ENCODE measurements at regions not wholly inside any gene's neighbourhood (a gene's known extent, or its start where the extent isn't known, plus 50 kb on each side); places are given as distances from the start of the nearest gene placed in this dataset.
"Not testable (repeated sequence)": the region's sequence is repeated elsewhere in the genome, so short reads cannot be mapped to it uniquely, and the experiment has no call there.

DNA sequence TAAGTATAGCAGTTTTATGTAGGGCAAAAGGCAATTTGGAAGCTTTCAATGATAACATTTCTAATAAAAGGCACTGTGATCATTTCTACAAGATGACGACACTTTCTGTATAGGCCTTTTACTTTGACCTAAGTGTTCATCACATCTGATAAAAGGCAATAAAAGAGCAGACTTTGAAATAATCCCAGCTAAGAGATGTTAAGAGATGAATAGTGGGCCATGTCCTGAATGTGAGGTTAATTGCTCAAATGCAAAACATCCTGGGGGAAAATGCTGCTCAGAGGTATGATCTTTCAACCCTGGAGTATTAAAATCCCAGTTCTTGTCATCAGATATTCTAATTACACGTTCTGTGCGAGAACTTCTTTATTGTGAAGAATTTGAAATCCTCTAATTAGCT lies 677.6 kb downstream of the SOCS6 start:
- DNase-seq: no peak

DNA sequence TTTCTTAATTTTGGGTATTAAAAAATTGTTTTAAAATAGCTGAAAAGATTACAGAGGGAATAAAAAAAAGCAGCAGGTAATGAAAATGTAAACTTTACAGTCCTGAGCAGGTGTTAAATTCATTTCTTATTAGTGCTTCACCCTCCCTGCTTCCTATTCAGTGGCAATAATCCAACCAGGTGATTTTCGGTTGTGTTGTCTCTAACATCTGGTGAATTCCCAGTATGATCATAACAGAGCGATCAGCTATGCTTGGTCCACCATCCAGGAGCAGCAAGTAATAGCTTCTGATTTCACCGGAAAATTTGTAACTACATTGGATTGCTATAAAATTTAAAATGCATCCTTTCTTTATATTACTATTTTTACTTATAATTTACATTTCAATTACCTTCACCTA lies 673.1 kb downstream of the SOCS6 start:
- DNase-seq: no peak

DNA sequence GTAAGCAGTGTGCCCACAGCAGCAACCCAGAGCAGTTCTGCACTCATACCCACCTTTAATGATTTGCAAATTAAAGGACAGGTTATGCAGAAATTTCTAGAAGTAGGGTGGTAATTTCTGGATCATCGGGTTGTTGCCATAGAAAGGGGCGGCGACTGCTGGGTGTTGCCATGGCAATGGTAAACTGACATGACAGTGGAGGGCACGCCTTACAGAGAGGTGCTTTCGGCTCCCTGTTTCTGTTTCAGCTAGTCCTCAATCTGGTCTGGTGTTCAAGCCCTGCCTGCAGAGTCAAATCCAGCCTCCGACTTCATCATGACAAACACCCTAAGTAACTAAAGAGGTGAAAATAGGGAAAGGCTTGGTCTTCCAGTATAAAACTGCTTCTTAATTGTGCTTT lies 667.7 kb downstream of the SOCS6 start:
- no peak for DNase-seq

DNA sequence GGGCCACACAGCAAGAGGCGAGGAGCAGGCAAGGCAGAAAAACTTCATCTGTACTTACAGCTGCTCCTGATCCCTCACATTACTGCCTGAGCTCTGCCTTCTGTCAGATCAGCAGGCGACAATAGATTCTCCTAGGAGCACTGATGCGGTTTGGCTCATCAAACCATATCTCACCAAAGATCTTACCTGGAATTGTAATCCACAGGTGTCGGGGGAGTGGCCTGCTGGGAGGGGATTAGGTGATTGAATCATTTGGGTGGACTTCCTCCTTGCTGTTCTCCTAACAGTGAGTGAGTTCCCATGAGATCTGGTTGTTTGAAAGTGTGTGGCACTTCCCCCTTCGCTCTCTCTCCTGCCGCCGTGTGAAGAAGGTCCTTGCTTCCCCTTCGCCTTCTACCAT lies 647.3 kb downstream of the SOCS6 start:
- DNase-seq: no peak

DNA sequence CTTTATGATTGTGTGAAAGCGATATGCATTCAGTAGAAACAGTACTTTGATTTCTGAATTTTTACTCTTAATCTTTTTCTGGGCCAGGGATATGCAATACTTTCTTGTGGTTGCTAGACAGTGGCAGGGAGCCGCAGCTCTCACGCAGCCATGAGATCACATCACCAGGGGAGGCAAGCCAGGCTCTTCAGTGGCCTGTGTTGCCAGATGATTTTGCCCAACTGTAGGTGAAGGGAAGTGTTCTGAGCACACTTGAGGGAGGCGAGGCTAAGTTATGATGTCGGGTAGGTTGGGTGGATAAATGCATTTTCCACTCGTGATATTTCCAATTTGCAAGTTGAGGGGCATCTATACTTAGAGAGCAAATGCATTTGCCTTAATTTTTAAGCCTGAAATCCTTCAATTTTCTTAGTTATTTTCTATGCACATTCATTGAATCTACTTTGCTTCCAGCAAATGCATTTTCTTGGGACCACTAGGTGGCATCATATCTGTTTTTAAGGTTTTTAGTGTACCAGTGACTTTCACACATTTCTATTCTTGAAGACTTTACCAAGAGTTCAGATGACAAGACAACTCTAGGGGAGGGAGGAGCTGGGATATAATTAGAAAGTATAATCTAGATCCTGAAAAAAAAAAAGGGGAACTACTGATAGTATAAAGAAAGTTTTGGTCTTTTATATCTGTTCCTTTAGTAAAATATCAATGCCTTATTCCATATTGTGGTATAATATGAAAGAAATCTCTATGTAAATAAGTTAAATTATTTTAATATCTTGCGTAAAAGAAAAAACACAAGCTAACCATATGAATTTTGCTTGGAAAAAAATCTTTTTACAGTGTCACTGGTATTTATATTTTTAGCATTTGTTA lies 643.3 kb downstream of the SOCS6 start:
- peak in 1 of 2 experiments; percentile 27 for DNase-seq

DNA sequence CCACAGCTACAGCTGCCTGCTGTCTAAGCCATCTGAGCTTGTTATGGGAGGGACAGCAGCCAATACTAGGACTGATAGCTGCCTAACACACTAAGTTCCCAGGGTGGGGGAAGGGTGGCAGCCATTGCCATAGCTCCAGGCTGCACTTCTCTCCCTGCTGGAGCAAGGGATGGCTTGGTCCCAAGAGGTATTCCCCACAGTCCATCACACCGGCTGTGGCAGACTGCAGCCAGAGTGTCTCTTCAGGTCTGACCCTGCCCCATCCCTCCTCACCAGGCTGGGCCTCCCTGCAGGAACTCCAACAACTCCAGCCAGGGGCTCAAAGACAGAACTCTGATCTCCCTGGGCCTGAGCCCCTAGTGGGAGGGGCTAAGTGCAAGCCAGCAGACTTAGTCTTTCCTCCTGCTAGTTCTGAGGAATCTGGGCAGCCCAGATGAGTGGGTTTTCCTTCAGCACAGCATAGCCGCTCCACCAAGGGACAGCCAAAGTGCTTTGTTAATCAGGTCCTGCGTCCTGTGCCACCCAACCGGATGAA lies 632.1 kb downstream of the SOCS6 start:
- no peak for DNase-seq

DNA sequence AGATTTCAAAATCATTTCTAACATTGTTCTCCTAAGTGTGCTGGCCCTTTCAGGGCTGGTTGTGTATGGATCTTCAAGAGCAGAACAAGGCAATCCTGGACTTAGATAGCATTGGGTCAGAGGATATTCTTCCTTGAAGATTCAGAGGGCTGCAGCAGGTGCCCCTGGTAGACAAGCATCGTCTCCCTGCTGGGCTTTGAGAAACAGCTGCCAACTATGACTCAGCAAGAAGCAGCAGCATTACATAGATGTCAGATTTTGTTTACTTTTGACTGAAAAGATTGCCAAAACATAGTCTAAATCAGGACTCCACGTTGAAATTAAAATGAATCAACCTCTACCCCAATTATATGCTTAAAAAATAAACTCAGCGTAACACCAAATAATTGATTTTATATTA lies 618.8 kb downstream of the SOCS6 start:
- no peak for DNase-seq

DNA sequence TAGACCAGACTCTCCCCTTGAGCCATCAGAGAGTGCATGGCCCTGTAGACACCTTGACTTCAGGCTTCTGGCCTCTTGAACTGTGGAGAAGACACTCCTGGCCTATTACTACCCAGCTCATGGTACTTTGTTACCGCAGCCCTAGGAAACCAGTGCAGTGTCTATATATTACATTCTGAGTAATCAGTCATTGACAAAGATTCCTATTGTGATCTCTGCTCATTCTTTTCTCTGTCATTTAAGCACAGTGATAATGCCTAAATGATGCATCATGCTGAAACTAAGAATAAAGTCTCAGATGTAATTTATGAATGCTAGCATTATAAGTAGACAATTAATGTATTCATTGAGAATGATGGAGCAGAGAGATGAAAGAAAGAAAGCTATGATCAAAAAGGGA lies 603.5 kb downstream of the SOCS6 start:
- DNase-seq: no peak

DNA sequence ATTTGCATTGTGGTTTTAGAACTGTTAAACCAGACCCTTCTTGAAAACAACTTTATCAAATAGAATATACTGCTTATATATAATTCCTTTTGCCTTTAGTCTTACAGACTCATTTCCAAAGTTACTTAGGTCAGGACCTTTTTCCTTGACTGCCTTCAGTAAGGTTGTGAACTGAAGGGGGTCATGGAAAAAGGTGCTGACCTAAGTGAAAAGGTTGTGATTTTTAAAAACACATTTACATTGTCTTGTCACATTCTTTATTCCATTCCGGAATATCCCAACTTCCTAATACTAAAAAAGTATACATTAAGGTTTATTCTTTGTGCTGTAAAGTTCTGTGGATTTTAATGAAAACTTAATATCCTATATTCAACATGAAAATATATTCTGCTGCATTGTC lies 581.4 kb downstream of the SOCS6 start:
- DNase-seq: no peak

DNA sequence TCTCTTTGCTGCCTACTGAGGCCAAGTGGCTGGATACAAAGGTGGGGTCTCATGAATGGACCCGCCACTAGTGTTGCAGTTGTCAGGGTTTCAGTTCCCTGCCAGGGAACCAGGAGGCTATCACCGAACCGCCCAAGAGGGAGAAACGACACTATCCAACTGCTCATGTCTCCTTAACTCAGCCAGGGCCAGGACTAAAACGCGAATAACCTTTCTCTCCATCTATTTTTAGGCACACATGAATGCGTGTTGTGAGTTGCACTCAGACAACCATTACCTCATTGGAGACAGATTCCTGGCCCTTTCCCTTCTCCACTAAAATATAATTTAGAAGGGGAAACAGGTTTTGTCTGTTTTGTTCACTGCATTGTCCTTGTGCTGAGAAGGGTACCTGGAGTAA lies 559.5 kb downstream of the SOCS6 start:
- DNase-seq: no peak

DNA sequence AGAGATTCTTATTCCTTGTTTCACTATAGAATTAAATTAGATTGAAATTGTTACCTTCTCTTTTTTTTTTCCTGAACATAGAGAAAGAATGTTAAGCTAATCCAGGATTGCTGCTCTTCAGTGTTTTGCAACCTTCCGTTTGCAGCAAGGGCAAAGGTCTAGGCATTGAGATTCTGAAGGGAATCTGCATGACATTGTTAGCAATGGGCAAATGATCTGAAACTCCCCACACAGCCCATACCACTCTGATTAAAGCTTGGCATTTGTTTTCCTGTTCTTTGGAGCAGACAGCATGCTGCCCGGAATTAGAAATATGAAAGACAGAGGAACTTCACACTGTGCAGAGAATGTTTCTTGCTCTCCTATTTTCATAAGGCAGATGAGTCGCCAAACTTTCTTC lies 551.8 kb downstream of the SOCS6 start:
- no peak for DNase-seq

DNA sequence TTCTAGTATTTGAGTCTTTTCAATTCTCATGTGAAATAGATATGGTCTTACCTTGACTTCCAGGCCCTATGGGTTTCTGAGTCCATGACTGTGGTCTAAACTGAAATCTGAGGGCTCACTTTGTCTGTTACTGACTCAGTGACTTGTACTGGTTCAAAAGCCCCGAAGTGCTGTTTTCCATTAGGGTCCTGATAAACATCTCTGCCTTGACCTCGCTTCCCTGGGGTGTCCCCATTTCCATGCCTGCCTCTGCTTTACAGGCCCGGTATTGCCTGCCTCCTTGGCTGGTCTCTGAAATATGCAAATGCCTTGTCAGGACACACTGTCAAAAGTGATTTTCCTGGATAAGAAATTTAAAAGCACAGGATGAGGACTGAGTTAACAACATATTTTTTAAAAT lies 538.8 kb downstream of the SOCS6 start:
- DNase-seq: no peak

DNA sequence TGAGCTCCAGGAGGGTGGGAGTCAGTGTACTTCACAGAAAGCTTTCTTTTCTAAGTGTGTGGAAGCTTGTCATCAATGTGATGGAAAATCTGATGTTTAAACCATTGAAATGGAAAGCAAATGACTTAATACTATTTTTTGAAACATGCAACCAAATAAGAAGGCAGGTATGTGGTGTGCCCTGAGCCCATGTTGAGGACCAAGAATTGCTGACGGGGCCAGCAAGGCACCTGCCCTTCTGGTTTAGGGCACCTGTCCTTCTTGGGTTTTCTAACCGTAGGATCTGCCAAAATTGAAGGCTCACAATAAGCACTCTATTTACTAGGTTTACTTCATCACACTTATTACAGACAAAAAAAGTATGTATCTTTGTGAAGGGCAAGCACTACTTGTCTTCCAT lies 537.7 kb downstream of the SOCS6 start:
- DNase-seq: no peak

DNA sequence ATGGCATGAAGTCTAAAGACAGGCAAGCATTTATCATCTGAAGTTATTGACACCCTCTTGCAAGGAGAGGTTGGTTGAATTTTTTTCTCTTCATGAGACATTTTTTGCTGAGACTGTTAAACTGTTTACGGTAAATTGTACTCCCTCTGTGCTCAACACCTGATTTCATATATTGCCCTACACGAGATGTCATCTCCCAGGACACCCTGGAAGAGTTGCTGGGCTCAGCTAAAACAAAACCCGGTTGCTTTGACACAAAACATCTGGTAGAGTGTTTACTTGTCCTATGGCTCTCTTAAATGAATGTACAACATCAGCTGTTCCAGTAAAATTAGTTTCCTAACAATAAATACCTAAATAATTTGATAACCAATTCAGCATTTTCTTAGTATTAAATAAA lies 533.8 kb downstream of the SOCS6 start:
- no peak for DNase-seq

DNA sequence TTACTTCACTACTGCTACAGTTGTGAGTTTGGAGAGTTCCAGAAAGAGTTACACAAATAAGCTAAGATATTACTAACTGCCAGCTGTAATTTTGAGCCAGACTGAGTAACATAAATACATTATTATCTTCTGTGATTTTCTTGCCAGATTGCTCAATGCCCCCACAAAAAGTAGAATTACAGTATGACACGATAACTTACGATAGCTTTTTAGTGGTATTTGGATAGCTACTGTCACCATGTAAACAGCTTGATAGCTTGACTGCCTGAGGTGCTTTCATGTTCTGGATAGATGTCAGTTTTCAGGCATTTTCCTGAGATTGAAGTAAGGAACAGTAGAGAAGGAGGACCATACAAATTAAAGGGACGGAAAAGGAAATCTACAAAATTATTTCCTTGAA lies 533.3 kb downstream of the SOCS6 start:
- DNase-seq: no peak

DNA sequence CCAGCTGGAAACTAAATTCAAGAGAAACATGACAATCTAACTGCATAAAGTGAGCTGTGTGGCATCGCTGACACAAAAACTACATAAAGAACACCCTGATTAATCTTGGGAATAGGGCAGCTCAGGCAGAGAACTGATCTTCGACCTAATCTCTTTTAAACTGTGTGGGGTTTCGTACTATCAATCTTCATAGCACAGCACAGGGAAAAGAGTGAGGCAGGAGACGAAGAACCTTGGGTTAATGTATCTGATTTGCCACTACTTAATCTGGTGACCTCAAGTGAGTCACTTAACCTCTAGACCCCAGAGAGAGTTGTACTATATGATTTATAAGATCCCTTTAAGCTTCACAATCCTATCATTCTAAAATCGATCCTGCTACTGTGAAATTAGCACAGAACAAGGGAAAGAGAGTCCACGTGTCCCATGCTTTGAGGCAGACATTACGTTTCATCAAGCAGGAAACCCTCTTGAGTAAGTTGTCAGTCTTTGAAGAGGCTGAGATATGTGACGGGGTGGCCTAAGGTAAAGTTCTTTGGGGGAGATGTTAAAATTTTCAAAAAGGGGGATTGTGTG lies 519.7 kb downstream of the SOCS6 start:
- DNase-seq: no peak

DNA sequence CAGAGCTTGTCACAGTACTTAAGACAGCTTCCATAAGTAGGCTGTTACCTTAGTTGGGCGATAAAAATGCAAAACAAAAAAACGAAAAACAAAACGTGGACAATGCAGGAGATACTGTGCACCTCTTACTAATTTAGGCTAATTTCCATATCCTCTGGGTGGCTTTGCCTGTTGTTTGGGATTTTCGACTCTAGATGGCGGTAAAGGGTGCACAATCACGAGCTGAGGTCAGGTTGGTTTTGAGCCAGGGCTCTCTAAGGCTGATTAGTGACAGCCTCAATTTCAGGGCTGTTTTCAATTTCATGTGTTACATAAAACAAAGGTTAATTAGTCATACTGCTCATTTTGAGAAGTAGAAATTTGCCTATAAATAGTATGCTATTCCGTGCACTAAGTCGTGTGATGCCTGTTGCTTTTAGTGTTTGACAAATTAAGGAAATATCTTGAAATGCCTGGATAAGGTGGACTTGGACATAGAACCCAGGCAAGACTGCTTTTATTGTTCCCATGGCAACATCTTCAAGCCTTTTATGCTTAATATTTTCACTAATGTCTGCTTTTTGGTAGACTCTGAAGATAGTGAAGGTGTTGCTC lies 493.1 kb downstream of the SOCS6 start:
- DNase-seq: peak in 1 of 2 experiments; percentile 29

DNA sequence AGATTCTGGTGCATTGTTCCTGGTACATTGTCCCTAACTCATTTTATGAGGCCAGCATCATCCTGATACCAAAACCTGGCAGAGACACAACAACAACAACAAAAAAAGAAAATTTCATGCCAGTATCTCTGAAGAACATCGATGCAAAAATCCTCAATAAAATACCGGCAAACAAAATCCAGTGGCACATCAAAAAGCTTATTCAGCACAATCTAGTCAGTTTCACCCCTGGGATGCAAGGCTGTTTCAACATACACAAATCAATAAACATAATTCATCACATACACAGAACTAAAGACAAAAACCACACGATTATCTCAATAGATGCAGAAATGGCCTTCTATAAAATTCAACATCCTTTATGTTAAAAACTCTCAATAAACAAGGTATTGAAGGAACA lies 477.4 kb downstream of the SOCS6 start:
- not testable (repeated sequence) for DNase-seq

DNA sequence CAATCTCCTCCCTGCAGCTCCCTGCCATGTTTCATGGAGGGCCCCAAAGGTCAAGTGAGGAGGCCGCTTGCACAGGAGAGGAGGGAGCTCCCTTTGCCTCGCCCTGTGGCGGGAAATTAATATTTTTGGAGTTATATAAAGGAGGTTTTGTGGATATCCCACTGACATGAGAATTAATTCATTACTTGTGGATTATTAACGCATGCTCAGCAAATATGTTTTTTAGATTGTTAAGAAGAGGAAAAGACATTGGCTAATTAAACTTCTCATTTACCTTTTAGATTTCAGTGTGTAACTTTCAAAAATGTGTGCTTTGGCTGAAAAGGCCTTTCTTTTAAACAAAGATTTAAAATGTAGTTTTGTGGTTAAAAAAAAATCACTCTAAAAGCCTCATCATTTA lies 474.0 kb downstream of the SOCS6 start:
- DNase-seq: no peak

DNA sequence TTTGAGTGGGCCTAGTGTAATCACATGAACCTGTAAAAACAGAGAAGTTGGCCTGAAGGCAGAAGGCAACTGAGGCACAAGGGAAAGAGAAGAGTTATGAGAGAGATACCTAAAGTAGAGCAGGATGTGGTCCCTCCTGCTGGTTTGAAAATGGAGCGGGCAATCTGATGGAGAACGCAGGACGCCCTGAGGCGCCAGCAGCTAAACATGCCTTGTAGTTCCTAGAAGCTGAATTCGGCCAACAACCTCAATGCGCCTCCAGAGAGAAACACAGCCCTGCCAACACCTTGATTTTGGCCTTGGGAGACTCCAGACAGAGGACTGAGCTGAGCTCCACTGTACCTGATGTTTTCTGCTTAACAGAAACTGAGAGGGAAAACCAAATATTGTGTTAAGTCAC lies 469.9 kb downstream of the SOCS6 start:
- DNase-seq: no peak

DNA sequence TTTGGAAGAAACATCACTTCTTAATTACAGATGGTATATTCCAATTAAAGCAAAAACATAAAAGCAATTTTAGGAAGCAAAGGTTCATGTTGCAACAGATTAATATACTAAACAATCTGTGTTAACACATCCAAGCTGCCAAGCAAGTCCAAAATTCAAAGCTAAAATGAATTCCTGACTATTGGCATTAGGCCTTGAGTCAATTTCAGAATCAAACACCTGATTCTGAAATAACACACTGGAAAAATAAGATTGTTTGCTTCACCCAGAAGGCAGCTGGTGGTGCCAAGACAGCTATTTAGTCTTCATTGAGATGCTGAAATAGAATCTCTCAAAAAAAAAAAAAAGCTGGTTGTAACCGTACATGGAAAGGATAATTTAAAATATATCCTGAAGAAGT lies 465.6 kb downstream of the SOCS6 start:
- DNase-seq: no peak

DNA sequence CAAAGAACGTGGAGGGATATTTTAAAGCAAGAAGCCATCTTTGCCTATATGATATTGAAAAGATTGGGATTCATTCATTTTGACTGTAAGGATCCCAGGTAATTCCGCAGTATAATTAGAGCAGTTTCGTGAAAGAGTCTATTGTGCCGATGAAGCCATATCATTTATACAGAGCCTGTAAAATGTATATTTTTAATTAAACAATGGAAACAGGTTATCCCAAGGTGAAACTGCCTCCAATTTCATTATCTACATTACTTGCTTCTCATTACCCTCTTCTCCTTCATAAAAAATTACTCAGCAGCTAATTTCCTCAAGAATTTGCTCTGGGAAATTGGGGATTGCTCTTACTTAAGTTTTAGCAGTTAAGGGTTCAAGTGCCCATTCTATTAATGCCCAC lies 444.1 kb downstream of the SOCS6 start:
- DNase-seq: no peak

DNA sequence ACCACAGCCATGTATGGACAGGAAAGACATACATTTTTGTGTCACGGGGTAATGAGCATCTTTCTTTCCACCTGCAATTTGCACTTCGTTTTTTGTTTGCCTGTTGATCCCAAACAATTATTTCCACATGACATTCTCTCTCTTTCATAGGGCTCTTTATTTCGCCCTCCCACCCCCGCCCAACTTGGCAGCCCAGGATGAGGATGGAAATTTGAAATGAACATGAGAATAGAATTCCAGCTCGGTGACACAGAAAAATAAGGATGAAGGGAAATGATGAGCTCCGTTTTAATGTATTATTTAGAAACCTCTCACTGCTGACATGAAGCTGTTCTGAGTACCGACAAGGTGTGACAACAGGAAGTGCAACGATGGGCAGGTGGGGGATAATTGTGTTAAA lies 443.3 kb downstream of the SOCS6 start:
- DNase-seq: no peak

DNA sequence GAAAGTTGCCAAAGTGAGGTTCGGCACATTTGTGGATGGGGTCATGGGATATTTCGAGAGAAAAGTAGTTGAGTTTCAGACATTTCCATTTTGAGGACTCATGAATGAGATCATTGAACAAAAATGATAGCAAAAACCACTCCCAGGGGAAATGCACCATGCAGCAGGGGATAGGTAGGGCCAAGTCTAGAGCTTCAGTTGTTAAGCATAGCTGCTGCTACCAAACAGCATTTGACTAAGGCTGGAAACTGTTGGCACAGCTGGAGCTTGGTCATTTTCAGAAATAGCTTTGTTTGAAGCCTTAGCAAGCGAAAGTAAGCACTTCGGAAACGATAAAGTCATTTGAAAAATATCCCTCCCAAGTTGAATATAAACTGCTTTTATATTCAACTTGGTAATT lies 431.8 kb downstream of the SOCS6 start:
- no peak for DNase-seq
